Prostate gland (tissue), 2 donors: ENCODE measurements at regions not wholly inside any gene's neighbourhood (a gene's known extent, or its start where the extent isn't known, plus 50 kb on each side); places are given as distances from the start of the nearest gene placed in this dataset.

Experiments
- DNase-seq: peaks from one replicate; pipeline ENCODE4 v3.0.0-alpha.2; 2019; ENCODE audit warnings: low spot score
- H3K27ac ChIP-seq, 2 donors: fragments of 200-600 bp; sonication (generic); 2 replicates each; pipeline ENCODE4 v1.5.1; 2017 to 2019
- H3K27me3 ChIP-seq: fragments of 200-600 bp; sonication (generic); replicated peaks from 2 replicates; pipeline ENCODE4 v1.5.1; 2019; ENCODE audit not compliant: insufficient read depth
- H3K36me3 ChIP-seq, 2 donors: fragments of 200-600 bp; sonication (generic); 1 replicate in 1 of 2; 2 replicates in 1 of 2; pipeline versions ENCODE4 v1.5.1 to v1.8.1; 2017 to 2019
- H3K4me1 ChIP-seq: fragments of 200-600 bp; sonication (generic); replicated peaks from 2 replicates; pipeline ENCODE4 v1.5.1; 2019
- H3K4me3 ChIP-seq, 2 donors: fragments of 200-600 bp; sonication (generic); 2 replicates each; pipeline ENCODE4 v1.5.1; 2017 to 2019
- H3K9me3 ChIP-seq: fragments of 200-600 bp; sonication (generic); 2 replicates; pipeline ENCODE4 v1.5.1; 2017
- CTCF ChIP-seq, 4 experiments: fragments of 200-600 bp in 2 of 4; fragments of 450-650 bp in 2 of 4; sonication (generic) in 2 of 4; IDR thresholded peaks; 1 replicate in 3 of 4; 2 replicates in 1 of 4; pipeline ENCODE4 v1.5.1; 2016 to 2019; ENCODE audit warnings: antibody characterized with exemption in 4 of 4, mild to moderate bottlenecking in 2 of 4, moderate library complexity in 2 of 4
- POLR2A ChIP-seq: fragments of 450-650 bp; IDR thresholded peaks from one replicate; pipeline ENCODE4 v1.6.1; 2016; ENCODE audit warnings: antibody characterized with exemption, mild to moderate bottlenecking
- POLR2AphosphoS5 ChIP-seq: sonication (generic); formaldehyde crosslinking; IDR thresholded peaks from one replicate; pipeline ENCODE4 v1.6.1; 2017; ENCODE audit warnings: antibody characterized with exemption
- WGBS: methylation state at CpG from one replicate; pipeline ENCODE4 v1.1.5; 2018; 5-methylcytosine and 5-hydroxymethylcytosine counted together
- intact Hi-C: fragments of 100-400 bp; cut with DNase I; formaldehyde crosslinking; loops from one replicate; pipeline ENCODE4 v1.14.2; 2022

DNA sequence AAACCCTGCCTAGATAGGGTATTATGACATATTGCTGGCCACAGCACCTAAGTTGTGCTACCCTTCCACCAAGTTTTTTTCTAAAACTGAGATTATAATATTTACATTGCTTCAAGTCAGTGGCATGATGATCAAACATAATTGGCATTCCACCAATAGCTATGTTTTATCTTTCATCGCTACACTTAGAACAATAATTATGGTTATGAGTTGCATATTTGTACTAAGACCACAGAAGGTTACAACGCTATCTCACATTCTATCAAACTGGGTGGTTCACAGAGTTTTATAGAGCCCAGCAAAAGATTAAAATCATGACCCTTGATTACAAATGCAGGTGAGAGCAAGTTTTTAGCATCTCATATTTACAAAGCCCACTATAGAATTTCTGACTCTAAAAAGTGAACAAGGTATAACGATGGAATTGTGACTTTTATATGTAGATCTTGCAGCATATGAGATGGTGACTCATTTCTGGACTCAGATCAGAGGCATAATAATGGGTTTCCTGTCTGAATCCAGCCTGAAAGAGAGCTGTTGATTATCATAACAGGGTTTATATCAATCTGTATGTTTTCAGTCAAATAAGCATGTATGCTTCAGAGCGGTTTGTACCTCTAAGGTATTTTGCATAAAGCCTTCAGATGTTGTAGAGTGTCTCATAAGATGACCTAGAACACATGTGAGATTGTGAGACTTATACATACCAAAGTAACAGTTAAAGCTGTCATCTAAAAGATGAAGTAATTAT lies 847.2 kb upstream of the TSPY4 start:
- DNase-seq, result no peak
- Histone ChIP-seq H3K9me3 (no peaks in the 10 kb centered on the region), H3K4me1 (no peaks in the 10 kb centered on the region), H3K36me3 (no peaks in the 10 kb centered on the region), H3K27me3 (no peaks in the 10 kb centered on the region), H3K4me3 (no peak overlapping the region), H3K27ac (no peak overlapping the region)
- 52% methylated on average over 4 of the region's 4 CpGs for WGBS
- intact Hi-C loops, result no loop called here
- TF ChIP-seq POLR2A (no peak), POLR2AphosphoS5 (no peak), CTCF (IDR thresholded peaks at IDR 0.05) (no peak)

- intact Hi-C loops, result no loop called here
- TF ChIP-seq POLR2AphosphoS5, result no peak
- no peak for TF ChIP-seq POLR2A
- TF ChIP-seq CTCF (IDR thresholded peaks at IDR 0.05), result no peak
- H3K36me3 ChIP-seq, result no peaks in the 10 kb centered on the region
Measured at GRCh38 chrY:8494396-8494795, 842.9 kb upstream of the TSPY4 start.

GRCh38 chrY:8495243-8495642 lies 842.0 kb upstream of the TSPY4 start:
- H3K36me3 ChIP-seq, result no peaks in the 10 kb centered on the region
- H3K4me3 ChIP-seq, result no peak overlapping the region
- H3K27ac ChIP-seq, result no peak overlapping the region
- no peaks in the 10 kb centered on the region for H3K4me1 ChIP-seq
- TF ChIP-seq POLR2AphosphoS5, result no peak
- no peak for TF ChIP-seq POLR2A
- no peak for TF ChIP-seq CTCF (IDR thresholded peaks at IDR 0.05)
- H3K27me3 ChIP-seq, result no peaks in the 10 kb centered on the region
- H3K9me3 ChIP-seq, result no peaks in the 10 kb centered on the region
- no peak for DNase-seq
- 56% methylated on average over 2 of the region's 2 CpGs for WGBS
- intact Hi-C loops, result no loop called here

More at GRCh38 chrY:8494396-8494795, 842.9 kb upstream of the TSPY4 start:
- Histone ChIP-seq H3K4me1 (no peaks in the 10 kb centered on the region), H3K4me3 (no peak overlapping the region), H3K9me3 (no peaks in the 10 kb centered on the region), H3K27ac (no peak overlapping the region), H3K27me3 (no peaks in the 10 kb centered on the region)
- DNase-seq, result no peak

- 35% methylated on average over 3 of the region's 3 CpGs for WGBS
- Histone ChIP-seq H3K36me3 (no peaks in the 10 kb centered on the region), H3K4me3 (no peak overlapping the region), H3K9me3 (no peaks in the 10 kb centered on the region), H3K27ac (no peak overlapping the region), H3K27me3 (no peaks in the 10 kb centered on the region), H3K4me1 (no peaks in the 10 kb centered on the region)
- intact Hi-C loops, result no loop called here
- DNase-seq, result no peak
- no peak for TF ChIP-seq CTCF (IDR thresholded peaks at IDR 0.05)
- TF ChIP-seq POLR2A, result no peak
- no peak for TF ChIP-seq POLR2AphosphoS5
Measured at GRCh38 chrY:8500888-8501287, 836.4 kb upstream of the TSPY4 start.

DNA sequence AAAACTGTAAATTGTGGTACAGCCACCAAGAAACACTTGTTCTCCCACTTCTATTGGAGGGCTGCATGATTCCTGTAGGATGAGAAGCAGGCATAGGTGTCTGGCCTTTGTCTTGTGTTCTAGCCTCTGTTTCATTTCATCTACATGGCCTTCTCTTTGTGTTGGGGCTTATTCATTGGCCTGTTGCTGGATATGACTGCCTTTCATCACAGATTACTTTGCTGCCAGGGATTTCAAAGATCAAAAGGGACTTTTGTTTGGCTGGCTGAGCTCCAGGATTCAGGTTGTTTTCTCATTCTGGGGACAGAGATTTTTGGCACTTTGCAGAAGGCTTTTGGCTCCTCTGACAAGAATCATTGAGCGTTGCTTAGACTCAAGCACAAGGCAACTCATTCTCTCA lies 803.8 kb upstream of the TSPY4 start:
- Histone ChIP-seq H3K4me1 (no peaks in the 10 kb centered on the region), H3K27ac (no peak overlapping the region), H3K4me3 (no peak overlapping the region), H3K27me3 (no peaks in the 10 kb centered on the region), H3K9me3 (no peaks in the 10 kb centered on the region), H3K36me3 (no peaks in the 10 kb centered on the region)
- 43% methylated on average over 1 of the region's 1 CpG for WGBS
- peak; percentile 12 for DNase-seq
- TF ChIP-seq POLR2A (no peak), CTCF (IDR thresholded peaks at IDR 0.05) (no peak), POLR2AphosphoS5 (no peak)
- intact Hi-C loops, result no loop called here
